IgD-negative memory B cell (primary cell): ENCODE measurements at regions not wholly inside any gene's neighbourhood (a gene's known extent, or its start where the extent isn't known, plus 50 kb on each side); places are given as distances from the start of the nearest gene placed in this dataset.

Source experiments
- H3K27ac Mint-ChIP-seq, 3 donors: one replicate each; pipeline ENCODE4 v1.8.0; 2020 to 2022; ENCODE audit warnings: mild to moderate bottlenecking in 3 of 3, mixed read lengths in 3 of 3, moderate library complexity in 1 of 3
- H3K27me3 Mint-ChIP-seq: one replicate; pipeline ENCODE4 v1.8.0; 2021; ENCODE audit warnings: mixed read lengths
- H3K36me3 Mint-ChIP-seq: one replicate; pipeline ENCODE4 v1.8.0; 2020; ENCODE audit warnings: mild to moderate bottlenecking, mixed read lengths
- H3K4me1 Mint-ChIP-seq, 3 donors: one replicate each; pipeline ENCODE4 v1.8.0; 2020 to 2022; ENCODE audit warnings: mixed read lengths in 3 of 3, mild to moderate bottlenecking in 1 of 3
- H3K4me3 Mint-ChIP-seq, 4 donors: one replicate each; pipeline ENCODE4 v1.8.0; 2020 to 2022; ENCODE audit warnings: mild to moderate bottlenecking in 4 of 4, mixed read lengths in 4 of 4, moderate library complexity in 3 of 4
- H3K9me3 Mint-ChIP-seq, 3 donors: one replicate each; pipeline ENCODE4 v1.8.0; 2020 to 2021; ENCODE audit warnings: mixed read lengths in 3 of 3, mild to moderate bottlenecking in 1 of 3

DNA sequence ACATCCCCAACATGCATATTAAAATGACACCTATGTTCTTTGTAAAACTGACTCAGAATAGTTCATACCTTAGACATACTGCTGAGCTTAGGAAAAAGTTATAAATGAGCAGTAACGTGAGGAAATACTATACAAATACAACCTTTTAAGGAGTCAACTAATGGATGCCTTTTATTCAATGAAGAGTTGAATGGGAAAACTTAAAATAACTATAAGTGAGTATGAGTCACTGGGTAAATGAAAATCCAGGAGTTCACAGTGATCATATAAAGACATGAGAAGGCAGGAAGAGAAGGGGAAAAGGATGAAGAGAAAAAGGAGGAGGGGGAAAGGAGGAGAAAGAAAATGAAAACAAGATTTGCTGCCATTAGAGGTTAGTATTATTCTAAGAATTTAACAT, 157.8 kb upstream of the PCDH15 start:
- no peaks in the 10 kb centered on the region for H3K4me1 Mint-ChIP-seq
- H3K9me3 Mint-ChIP-seq = no peaks in the 10 kb centered on the region
- H3K36me3 Mint-ChIP-seq = no peaks in the 10 kb centered on the region
- no peaks in the 10 kb centered on the region for H3K27me3 Mint-ChIP-seq
- H3K27ac Mint-ChIP-seq = no peak overlapping the region
- no peak overlapping the region for H3K4me3 Mint-ChIP-seq

DNA sequence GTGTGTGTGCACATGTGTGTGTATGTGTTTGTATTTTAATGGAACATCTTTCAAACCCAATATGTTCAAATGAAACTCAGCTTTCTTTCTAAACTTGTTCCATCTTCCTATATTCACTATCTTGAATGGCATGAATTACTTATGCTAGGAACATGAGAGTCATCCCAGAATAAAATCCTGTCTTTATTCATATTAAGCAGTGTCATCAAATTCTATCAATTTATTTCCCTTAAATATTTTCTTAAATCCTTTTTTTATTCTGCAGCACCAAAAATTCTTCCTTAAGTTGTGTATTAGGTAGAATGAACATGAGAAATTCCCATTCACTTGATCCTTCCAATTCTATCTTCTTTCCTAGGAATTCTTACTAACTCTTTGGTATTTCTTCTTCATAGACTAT, 146.6 kb upstream of the PCDH15 start:
- Mint-ChIP-seq H3K27ac (no peak overlapping the region), H3K27me3 (no peaks in the 10 kb centered on the region), H3K36me3 (no peaks in the 10 kb centered on the region), H3K4me3 (no peak overlapping the region), H3K9me3 (peaks cover 1 to 6% (median 5%) of the 10 kb centered on the region in 3 donors), H3K4me1 (no peaks in the 10 kb centered on the region)

DNA sequence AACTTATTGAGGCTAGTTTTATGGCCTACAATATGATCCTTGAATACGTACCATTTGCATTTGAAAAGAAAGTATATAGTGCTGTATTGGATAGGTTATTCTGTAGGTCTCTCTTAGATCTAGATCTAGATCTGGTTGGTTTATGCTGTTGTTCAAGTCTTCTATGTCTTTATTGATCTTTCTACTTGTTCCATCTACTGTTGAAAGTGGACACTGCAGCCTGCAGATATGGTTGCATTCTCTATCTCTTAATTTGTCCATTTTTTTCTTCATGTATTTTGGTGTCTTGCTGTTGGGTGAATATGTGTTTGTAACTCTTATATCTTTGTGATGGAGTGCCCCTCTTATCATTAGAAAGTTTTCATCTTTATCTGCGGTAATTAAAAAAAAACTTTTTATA, 139.4 kb upstream of the PCDH15 start:
- Mint-ChIP-seq H3K4me1 (no peaks in the 10 kb centered on the region), H3K9me3 (peaks cover 0 to 4% (median 2%) of the 10 kb centered on the region in 3 donors), H3K27ac (no peak overlapping the region), H3K4me3 (no peak overlapping the region), H3K27me3 (no peaks in the 10 kb centered on the region), H3K36me3 (no peaks in the 10 kb centered on the region)

DNA sequence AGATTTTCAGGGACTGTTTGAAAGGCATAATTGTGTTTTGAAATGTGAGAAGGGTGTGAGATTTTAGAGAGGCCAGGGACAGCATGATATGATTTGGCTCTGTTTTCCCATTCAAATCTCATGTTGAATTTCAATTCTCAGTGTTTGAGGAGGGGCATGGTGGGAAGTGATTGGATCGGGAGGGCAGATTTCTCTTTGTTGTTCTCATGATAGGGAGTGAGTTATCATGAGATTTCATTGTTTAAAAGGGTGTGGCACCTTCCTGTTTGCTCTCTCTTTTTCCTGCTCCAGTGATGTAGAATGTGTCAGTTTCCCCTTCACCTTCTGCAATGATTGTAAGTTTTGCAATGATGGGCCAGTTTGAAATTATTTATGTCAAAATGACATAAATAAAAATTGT, 113.0 kb upstream of the PCDH15 start:
- Mint-ChIP-seq H3K4me1 (no peaks in the 10 kb centered on the region), H3K27me3 (no peaks in the 10 kb centered on the region), H3K9me3 (peaks cover 1 to 12% (median 3%) of the 10 kb centered on the region in 3 donors), H3K36me3 (no peaks in the 10 kb centered on the region), H3K27ac (no peak overlapping the region), H3K4me3 (no peak overlapping the region)

DNA sequence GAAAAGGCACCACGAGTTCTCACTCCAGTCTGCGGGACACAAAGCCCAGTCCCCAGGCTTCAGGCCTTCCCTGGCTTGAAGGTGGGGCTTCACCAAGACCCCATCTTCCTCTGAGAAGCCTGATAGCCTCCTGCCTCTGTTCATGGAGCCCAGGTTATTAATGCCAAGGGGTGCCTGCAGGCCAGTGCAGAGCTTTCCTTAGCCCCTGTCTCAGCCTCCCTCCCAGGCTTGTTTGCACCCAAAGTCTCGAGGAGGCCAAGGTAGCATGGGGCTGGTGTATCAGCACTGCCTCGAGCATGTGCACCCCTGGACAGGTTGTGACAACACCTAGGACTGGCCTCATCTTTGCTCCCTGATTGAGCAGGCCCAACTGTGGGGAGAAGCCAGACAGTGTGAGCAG, 108.1 kb upstream of the PCDH15 start:
- Mint-ChIP-seq H3K36me3 (no peaks in the 10 kb centered on the region), H3K9me3 (peaks cover 1 to 11% (median 6%) of the 10 kb centered on the region in 3 donors), H3K27ac (no peak overlapping the region), H3K27me3 (no peaks in the 10 kb centered on the region), H3K4me1 (no peaks in the 10 kb centered on the region), H3K4me3 (no peak overlapping the region)

DNA sequence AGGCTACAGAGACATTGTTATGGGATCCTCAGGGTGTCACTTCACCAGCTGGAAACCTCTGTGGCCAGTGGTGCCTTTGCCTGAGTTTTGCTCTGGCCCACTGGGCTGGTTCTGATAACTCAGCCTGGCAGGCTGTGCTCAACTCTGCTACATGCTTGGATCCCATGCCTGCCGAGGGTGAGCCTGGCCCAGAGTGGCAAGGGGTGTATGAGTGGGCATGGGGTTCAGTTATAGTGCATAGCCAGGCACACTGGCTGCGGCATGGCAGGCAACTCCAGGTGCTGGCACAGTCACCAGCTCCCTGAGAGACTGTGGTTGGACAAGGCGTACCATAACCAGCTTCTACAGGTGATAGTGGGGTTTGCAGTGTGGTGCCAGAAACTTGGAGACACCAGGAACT, 107.0 kb upstream of the PCDH15 start:
- Mint-ChIP-seq H3K4me1 (no peaks in the 10 kb centered on the region), H3K27me3 (no peaks in the 10 kb centered on the region), H3K9me3 (peaks cover 1 to 7% (median 6%) of the 10 kb centered on the region in 3 donors), H3K36me3 (no peaks in the 10 kb centered on the region), H3K4me3 (no peak overlapping the region), H3K27ac (no peak overlapping the region)

DNA sequence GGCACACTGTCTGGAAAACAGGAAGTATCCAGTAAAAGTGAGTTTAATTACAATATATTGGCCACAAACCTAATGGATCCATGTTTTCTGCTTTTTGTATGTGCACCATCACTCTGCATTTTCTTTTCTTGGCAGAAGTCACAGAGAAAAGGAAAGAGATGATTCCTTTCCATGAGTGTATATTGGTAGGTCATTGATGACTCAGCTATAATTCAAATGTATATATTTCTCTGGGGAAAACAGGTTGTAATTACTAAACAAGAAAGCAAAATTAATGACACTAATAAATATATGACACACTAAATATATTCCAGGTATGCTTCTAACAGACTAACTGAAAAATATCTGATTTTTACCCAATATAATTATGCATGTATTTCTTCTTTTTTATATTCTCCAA, 105.9 kb upstream of the PCDH15 start:
- Mint-ChIP-seq H3K4me1 (no peaks in the 10 kb centered on the region), H3K27me3 (no peaks in the 10 kb centered on the region), H3K27ac (no peak overlapping the region), H3K4me3 (no peak overlapping the region), H3K9me3 (peaks cover 0 to 6% (median 2%) of the 10 kb centered on the region in 3 donors), H3K36me3 (no peaks in the 10 kb centered on the region)

DNA sequence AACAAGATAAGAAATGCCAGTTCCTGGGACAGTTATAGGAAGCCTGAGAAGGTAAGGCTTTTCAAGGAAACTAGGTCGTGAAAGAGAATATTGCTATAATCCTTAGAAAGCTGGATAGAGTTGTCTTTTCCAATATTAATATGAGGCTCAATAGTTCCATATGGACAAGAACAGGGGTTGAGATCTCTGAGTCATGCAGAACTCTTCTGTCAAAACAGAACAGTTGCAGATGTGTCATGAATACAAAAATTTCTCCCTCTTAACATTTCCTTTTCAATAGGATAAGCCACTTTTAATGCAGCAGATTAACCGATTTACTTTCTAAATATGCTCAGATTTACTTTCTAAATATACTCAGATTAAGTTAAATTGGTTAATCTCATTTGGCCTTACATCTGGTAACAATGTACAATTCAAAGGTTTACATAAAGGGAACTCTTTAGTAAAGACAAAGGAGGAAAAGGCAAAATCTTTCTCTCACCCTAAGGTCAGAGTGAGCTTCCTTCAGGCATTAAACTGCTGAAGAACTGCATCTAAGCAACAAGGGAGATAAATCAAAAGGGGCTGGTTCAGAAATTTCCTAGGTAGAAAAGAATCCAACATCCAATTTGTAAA, 104.7 kb upstream of the PCDH15 start:
- Mint-ChIP-seq H3K36me3 (no peaks in the 10 kb centered on the region), H3K4me3 (no peak overlapping the region), H3K27ac (no peak overlapping the region), H3K9me3 (peaks cover 0 to 3% (median 2%) of the 10 kb centered on the region in 3 donors), H3K27me3 (no peaks in the 10 kb centered on the region), H3K4me1 (no peaks in the 10 kb centered on the region)

DNA sequence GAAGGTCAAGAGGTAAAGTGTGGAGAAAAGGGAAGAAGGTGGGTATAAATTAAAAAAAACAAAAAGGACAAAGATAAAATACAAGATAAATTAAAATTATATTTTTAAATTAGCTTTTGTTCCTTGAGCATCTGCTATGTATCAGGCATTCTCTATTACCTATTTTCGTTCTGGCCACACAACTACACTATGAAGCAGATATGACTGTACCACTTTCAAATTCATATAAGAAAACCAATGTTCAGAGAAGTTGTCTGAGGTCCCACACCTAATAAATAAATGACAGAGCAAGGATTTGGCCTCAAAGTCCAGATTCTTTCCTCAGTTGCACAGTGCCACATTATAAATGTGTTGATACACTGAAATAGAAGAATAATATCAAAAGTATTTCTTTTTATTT, 103.8 kb upstream of the PCDH15 start:
- no peaks in the 10 kb centered on the region for H3K36me3 Mint-ChIP-seq
- no peak overlapping the region for H3K27ac Mint-ChIP-seq
- H3K27me3 Mint-ChIP-seq = no peaks in the 10 kb centered on the region
- no peak overlapping the region for H3K4me3 Mint-ChIP-seq
- peaks cover 0 to 3% (median 0%) of the 10 kb centered on the region in 3 donors for H3K9me3 Mint-ChIP-seq
- no peaks in the 10 kb centered on the region for H3K4me1 Mint-ChIP-seq

DNA sequence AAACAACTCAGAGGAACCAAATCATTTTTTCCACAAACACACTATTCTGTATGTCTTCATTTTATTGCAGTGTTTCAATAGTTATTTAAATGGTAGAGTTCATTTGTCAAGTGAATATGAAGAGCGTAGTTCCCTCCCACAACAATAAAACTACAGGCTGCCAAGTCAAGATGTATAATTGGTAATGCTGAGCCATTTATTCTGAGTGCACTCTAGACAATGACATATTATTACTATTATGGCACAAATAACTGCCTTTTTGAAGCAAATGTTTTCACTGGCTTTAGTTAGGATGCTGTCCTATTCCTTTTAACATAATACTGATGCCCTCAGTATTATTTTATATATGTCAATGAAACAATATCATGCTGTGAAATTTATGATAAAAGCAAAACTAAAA, 102.7 kb upstream of the PCDH15 start:
- Mint-ChIP-seq H3K4me3 (no peak overlapping the region), H3K4me1 (no peaks in the 10 kb centered on the region), H3K9me3 (peaks cover 0 to 3% (median 0%) of the 10 kb centered on the region in 3 donors), H3K36me3 (no peaks in the 10 kb centered on the region), H3K27ac (no peak overlapping the region), H3K27me3 (no peaks in the 10 kb centered on the region)

DNA sequence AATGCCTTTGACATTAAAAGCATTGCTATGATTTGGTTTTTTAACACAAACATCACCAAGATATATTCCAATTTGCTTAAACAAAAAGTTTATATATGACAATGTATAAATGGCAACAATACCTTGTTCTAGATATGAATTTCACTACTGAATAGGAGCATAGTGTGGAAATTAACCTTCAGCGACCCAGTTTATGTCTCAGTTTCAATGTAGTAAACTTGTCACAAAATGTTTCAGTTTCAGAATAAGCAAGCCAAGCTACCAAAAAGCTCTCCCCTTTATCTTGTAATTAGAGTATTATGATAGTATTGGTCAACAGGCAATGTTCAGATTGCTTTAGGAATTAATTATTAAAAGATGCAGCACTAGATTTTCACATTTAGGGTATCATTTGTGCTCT, 99.6 kb upstream of the PCDH15 start:
- no peaks in the 10 kb centered on the region for H3K27me3 Mint-ChIP-seq
- H3K4me3 Mint-ChIP-seq = no peak overlapping the region

DNA sequence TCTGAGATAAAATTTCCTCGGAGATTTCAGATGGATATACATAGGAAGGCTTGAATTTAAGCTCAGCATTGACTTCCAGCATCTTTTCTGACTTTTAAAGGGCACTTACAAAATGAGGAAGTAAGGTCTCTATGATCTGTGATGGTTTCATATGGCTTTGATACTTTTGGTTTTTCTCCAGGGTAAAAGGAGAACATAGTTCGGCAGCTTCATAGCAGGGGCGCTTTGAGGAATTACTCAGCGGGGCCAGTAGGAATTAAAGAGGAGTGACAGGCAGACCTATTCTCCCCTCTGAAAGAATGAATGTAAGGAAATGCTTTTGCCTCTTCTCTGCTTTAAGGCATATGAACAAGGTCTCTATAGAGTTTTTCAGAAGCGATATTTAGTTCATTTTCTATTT, 80.0 kb upstream of the PCDH15 start:
- H3K4me1 Mint-ChIP-seq = no peaks in the 10 kb centered on the region

More for the DNA sequence above, 99.6 kb upstream of the PCDH15 start:
- Mint-ChIP-seq H3K4me1 (no peaks in the 10 kb centered on the region), H3K9me3 (no peaks in the 10 kb centered on the region), H3K36me3 (no peaks in the 10 kb centered on the region), H3K27ac (no peak overlapping the region)

DNA sequence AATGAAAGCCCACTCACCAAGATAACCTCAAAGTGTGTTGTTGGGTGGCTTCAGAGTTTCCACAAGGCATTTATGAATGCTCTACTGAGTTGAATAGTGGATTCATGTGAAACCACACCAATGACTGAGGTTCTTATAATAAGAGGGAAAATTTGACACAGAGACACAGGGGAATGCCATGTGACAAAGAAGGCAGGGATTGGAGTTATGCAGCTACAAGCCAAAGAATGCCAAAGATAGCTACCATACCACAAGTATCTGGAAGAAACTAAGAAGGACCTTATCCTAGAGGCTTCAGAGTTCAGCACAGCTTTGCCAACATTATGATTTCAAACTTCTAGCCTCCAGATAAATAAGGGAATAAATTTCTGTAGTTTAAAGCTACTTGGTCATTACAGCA, 68.0 kb upstream of the PCDH15 start:
- Mint-ChIP-seq H3K9me3 (peaks cover 0 to 6% (median 5%) of the 10 kb centered on the region in 3 donors), H3K4me3 (no peak overlapping the region), H3K4me1 (no peaks in the 10 kb centered on the region), H3K27ac (no peak overlapping the region), H3K27me3 (no peaks in the 10 kb centered on the region), H3K36me3 (no peaks in the 10 kb centered on the region)

More for the DNA sequence above, 80.0 kb upstream of the PCDH15 start:
- no peaks in the 10 kb centered on the region for H3K36me3 Mint-ChIP-seq
- H3K27me3 Mint-ChIP-seq = no peaks in the 10 kb centered on the region
- H3K4me3 Mint-ChIP-seq = no peak overlapping the region
- H3K9me3 Mint-ChIP-seq = no peaks in the 10 kb centered on the region
- no peak overlapping the region for H3K27ac Mint-ChIP-seq

DNA sequence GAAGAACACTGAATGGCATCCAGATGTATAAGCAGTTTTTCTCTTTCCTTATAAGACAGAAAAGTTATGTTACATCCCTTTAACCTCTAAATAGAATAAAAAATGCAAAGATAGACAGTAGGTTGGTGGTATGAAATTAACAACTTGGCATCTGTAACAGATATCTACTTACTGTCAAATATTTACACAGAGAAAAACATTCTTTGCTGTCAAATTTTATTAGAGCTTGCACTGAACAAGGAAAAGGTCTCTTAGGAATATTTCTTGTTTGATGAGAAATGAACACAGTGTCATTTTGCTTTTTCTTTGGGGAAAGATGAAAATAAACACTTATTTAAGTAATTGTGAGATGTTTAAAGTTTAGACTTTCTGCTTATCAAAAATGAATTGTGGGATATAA, 65.6 kb upstream of the PCDH15 start:
- Mint-ChIP-seq H3K4me3 (no peak overlapping the region), H3K27me3 (no peaks in the 10 kb centered on the region), H3K4me1 (no peaks in the 10 kb centered on the region), H3K36me3 (no peaks in the 10 kb centered on the region), H3K27ac (no peak overlapping the region), H3K9me3 (peaks cover 0 to 6% (median 2%) of the 10 kb centered on the region in 3 donors)

DNA sequence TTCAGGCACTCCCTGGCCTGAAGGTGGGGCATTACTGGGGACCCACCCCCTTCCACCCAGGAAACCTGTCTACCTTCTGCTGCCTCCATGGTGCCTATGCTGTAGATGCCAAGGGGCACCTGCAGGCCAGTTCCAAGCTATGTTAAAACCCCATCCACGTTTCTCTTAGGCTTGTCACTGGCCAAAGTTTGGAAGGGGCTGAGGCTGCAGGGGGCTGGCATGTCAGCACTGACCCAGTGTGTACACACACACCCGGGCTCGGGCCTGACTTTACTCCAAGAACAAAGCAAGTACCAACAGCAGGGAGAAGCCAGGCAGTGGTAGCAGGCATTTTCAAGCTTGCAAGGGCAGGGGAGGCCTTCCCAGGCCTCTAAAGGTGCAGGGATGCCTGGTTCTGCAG, 53.8 kb upstream of the PCDH15 start:
- Mint-ChIP-seq H3K4me3 (no peak overlapping the region), H3K36me3 (no peaks in the 10 kb centered on the region), H3K4me1 (no peaks in the 10 kb centered on the region), H3K27ac (no peak overlapping the region), H3K27me3 (no peaks in the 10 kb centered on the region), H3K9me3 (peaks cover 0 to 6% (median 4%) of the 10 kb centered on the region in 3 donors)

DNA sequence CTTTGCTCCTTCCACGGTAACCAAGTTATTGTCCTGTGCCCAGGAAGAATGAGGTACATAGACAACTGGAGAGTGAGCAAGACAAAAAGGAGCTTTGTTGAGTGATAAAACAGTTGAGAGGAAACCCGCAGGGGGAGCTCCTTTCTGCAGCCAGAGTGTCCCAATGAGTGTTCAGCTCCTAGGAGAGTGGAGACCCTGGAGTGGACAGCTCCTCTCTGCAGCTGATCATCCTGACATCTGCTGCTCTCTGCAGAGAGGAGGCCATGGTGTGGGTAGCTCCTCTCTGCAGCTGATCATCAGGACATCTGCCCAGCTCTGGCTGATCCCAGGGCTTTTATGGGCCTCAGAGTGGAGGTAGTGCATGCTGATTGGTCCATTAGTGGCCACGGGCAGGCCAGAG, 53.4 kb upstream of the PCDH15 start:
- Mint-ChIP-seq H3K27me3 (no peaks in the 10 kb centered on the region), H3K4me1 (no peaks in the 10 kb centered on the region), H3K9me3 (peaks cover 0 to 5% (median 2%) of the 10 kb centered on the region in 3 donors), H3K4me3 (no peak overlapping the region), H3K27ac (no peak overlapping the region), H3K36me3 (no peaks in the 10 kb centered on the region)
